UCSD-AML1 (cell line): ENCODE measurements at regions not wholly inside any gene's neighbourhood (a gene's known extent, or its start where the extent isn't known, plus 50 kb on each side); places are given as distances from the start of the nearest gene placed in this dataset.
"Not testable (repeated sequence)": the region's sequence is repeated elsewhere in the genome, so short reads cannot be mapped to it uniquely, and the experiment has no call there.

Experiments used
- DNase-seq: peaks from one replicate; lab custom pipeline; 2025; ENCODE audit not compliant: unreplicated experiment; lab: John Stamatoyannopoulos, UW

DNA sequence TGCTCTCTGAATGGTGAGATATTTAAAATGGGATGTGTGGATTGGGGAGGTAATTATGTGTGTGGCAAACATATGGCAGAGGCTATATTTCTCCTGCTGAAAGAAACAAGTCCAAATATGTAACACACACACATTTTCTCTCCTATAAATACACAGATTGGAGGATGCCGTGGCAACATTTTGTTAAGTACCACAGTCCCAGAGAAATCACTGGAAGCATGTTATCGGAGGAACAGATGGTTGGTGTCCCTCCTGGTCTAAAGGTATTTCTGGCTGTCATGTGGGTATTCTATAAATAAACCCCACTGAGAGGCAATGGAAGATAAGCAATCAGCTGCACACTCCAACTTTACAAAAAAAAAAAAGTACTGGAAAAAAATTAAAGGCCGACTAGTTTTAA is 528.3 kb upstream of the BOD1L1 start:
- no peak for DNase-seq

DNA sequence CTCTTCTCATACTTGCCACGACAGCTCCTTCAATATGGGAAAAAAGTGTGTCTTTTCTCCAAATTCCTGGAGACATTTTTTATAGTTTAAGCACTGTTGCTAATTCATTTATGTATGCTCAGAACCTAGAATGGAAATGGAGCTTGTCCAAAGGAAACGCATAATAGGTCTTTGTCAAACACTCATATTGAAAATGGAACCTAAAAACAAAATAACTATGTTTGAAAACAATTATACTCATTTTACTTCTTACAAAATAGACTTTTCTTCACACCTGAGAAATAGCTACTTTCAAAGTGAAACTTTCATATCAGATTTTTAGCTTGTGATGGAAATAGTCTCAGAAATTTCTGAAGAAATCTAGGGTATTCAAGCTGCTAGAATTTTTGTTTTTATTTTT is 529.7 kb upstream of the BOD1L1 start:
- DNase-seq: no peak

DNA sequence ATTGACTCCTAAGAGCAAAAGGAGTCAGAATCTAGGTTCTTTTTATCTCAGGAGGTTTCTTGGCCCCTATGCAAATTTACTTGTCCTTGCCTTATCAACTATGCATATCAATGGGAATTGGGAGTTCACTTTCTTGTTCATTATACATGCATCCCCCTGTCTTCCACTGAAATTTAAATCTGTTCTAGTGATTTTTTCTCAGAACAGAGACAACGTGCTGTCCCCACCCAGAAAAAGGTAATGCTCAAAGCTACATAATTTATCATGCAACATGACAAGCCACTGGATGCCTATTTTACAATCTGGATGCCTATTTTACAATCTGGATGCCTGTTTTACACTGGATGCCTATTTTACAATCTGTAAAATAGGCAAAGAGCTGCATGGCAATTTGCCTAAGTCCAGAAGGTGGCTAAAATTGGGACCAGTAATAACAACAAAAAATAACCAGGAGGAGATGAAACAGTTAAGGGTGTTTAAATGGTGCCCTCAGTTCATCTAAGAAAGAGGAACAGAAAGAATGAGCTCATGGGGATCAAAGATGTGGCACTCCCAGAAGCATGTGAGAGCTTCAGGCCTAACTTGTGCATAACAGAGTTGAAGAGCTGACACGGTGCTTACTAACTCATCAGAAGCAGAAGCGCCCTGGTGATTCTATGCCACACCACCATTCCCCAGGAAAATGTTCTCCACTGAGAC is 537.8 kb upstream of the BOD1L1 start:
- no peak for DNase-seq

DNA sequence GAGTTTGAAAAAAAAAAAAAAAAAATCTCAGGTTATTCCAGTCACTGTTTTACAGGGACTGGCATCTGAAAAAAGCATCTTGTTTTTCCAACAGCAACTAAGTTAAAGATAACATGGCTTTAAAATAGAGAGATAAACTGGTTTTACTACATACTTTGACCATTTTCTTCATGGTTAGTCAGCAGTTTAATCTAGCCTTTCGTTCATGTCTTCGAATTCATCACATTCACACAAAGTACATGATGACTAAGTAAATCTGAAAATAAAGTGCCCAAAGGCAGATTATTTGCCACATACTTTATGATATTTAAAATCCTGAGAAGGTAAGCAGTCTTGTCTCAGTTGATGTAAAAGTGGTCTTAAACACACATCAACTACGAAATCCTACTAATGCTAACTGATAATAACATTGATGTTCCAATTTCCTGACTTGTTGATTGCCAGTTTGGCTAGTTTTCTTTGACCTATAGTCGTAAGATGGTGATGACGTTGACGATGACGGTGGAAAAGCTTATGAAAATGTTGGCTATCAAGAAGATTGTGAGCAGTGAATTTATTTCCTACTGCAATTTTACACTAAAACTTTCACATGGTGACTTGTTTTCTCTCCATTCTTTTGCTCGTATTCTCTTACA is 540.5 kb upstream of the BOD1L1 start:
- DNase-seq: no peak

DNA sequence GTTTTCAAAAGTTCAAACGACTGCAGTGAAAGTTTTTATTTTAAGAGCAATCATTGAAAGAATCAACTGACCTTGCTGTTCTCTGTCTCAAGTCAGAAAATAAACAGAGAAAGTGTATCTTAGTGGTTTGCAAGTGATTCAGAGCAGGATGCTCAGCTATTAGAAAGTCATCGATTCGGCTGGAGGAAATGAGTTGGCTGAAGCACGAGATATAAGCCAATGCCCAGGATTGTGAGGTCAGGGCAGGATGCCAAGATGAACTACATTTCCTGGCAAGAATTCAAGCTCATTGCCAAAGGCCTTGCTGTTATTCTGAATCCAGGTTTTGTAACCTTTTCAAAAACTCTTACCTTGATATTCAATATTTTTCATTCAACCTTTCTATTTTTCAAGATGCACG is 541.4 kb upstream of the BOD1L1 start:
- peak; percentile 48 for DNase-seq

DNA sequence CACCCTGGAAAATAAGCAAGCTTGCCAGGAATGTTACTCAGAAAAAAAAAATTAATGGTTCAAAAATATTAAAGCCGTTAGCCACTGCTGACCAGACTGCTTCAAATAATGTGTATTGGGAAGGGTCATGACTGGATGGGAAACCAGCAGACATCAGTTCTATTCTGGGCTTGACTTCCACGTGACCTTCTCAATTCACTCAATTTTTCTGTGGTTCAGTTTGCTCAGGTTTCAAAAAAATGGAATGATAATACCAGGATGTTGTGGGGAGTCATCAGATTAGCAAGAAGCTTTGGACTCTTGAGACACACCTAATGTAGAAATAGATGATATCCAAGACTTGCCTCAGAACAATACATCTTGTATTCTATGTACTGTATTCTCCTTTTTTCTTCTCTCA is 541.9 kb upstream of the BOD1L1 start:
- DNase-seq: no peak

DNA sequence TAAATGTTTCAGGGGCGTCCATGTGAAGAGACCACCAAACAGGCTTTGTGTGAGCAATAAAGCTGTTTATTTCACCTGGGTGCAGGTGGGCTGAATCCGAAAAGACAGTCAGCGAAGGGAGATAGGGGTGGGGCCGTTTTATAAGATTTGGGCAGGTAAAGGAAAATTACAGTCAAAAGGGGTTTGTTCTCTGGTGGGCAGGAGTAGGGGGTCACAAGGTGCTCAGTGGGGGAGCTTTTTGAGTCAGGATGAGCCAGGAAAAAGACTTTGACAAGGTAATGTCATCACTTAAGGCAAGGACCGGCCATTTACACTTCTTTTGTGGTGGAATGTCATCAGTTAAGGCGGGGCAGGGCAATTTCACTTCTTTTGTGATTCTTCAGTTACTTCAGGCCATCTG is 542.4 kb upstream of the BOD1L1 start:
- DNase-seq: not testable (repeated sequence)

DNA sequence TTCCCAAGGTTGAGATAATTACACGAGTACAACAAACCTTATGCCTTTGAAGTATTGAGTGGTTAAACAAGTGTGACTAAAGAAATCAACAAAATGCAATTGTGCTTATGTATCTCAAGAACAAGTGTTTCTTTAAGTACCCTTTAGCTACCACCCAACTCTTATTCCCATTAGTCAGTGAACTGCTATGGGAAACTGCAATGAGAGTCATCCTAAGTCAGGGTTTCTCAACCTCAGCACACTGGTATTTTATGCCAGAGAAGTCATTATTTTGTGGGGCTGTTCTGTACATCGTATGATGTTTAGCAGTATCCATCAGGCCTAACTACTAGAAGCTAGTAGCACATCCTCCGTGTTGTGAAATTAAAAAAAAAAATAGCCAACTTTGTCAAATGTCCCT is 549.1 kb upstream of the BOD1L1 start:
- no peak for DNase-seq

DNA sequence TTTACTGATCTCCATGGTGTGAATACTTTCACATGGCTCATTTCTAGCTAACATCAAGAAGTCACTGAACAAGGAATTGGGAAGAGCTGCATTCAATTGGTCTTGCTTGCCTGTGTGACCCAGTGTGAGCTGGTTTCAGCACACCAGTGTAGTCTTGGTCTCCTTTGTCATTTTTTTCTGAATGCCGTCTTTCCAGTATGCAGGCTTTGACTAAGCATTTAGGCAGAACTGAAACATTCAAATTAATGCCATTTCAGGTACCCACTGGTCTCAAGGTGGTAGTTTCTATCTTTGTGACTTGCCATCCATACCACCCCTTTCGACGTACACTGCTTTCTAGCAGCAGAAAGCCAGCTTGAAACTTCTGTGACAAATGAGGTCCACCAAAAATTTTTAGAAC is 550.5 kb upstream of the BOD1L1 start:
- no peak for DNase-seq

DNA sequence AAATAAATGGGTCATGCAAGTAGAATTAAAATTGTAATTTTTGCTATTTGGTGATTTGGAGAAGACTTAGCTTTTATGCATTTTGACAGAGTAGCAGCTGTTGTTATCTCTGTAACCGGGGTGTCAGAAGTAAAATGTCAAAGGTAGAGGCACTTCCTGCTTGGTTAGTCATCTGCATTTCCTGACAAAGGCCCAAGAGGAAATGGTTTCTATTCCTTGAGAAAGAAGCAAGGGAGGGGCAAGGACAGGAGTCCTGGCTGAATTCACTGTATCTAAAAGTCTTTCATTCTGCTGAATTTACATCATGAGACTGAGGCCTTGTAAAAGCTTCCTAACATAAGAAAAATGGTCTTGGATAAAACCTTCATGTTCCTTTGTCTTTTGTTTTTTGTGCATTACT is 550.9 kb upstream of the BOD1L1 start:
- no peak for DNase-seq

DNA sequence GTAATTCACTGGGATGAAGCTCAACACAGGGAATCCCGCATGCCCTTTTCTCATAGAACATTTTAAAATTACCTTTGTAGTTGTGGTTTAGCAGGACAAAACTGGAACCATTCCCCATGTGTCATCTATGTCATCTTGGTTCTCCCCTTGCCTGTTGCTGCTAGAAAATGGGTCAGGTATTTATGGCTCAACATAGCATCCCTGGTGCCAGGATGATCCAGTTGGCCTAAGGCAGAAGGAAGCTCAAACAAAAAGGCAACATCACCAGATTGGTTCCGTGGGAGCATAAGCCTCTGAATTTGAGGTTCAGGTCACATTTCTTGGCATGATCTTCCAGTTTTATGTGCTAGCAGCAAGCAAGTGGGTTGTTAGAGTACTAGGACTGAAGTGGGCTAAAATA is 552.6 kb upstream of the BOD1L1 start:
- no peak for DNase-seq

DNA sequence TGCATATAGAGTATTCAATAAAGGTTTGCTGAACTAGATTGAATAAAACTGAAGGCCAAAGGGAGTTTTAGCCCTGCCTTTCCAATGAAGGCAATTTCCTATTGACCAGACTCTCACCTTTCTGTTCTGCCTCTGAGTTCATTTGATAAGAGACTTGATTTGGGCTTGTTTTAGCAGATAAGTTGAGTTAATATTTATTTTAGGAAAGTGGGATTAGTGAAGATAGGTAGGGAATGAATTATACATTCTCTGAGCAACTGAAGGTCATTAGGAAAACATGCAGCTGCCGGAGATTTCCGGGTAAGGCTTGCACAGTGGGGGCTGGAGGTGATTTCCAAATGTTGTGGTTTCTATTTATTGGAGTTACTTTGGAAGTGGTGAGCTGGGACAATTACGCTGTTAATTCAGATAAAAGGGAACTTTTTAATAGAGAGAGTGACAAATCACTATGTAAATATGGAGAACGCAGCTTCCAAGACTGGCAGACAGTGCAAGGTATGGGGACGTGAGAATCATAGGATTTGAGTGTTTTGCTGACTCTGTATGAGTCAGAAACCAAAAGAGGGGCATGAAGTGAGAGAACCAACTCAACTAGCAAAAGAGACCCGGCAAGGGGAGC is 553.6 kb upstream of the BOD1L1 start:
- no peak for DNase-seq

DNA sequence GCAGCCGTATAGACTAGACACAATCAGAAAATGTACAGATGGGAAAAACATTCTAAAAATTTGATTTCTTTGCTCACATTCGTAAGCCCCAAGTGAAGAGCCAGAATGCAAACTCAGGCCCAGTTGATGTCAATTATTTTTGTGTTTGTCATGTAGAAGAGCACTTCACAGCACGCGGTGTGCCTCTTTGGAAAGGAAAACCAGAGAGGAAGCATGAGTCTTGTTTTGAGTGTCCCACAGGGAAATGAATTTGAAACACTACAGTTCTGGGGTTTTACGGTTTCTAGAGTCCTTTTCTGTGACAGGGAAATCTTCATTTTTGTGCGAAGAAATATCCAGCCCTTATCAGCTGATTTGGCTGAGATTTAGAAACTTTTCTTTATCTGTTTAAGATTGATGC is 554.6 kb upstream of the BOD1L1 start:
- no peak for DNase-seq

DNA sequence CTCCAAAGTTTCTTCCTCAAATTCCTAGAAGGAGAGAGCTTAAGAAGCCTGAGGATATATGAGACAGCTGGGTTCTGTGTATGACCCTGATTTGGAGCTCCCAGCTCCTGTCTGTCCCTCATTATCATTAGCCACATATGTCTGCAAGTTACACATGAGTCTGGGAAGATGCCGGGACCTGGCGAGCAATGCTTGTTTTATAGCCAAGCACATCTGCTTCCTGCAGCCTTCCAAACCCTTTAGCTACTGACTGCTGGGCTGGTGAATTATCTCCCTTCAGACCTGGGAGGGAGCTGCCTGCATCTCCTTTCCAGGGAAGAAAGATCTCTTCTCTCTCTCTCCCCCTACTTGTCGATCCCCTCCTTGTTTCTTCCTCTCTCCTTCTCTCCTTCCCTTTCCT is 556.7 kb upstream of the BOD1L1 start:
- peak; percentile 30 for DNase-seq

DNA sequence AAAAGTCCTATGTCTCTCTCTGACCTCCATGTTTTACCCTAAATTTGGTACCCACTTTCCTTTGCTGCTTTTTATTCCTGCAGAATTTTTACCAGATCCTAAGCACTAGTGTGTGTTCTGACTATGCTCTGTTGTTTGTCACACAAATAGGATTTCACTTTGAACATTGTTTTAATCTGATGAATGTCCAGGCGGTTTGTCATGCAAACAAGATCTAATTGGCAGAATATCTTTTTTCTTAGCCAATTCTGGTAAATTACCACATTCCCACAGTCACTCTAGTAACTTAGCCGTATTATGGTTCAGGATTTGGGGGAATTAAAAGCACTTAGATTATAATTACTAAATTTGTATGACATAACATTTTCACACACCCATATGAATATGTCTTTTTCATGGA is 557.2 kb upstream of the BOD1L1 start:
- no peak for DNase-seq

DNA sequence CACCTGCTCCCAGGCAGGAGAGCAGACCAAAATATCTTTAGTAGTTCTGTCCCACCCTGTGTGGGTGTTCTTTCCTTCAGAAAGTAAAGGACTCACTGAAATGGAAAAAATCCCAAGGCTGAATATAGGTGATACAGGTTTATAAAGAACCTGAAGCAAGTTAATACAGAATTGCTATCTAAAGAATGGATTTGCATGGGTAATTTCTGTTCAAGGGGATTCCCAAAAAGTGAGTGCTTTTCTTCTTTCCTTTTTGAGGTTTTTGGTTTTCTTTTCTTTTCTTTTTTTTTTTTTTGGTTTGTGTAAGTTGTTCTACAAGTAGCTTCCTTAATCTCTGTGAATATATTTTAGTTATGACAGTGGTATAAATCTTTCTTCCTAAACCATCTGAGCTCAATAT is 560.7 kb upstream of the BOD1L1 start:
- no peak for DNase-seq

DNA sequence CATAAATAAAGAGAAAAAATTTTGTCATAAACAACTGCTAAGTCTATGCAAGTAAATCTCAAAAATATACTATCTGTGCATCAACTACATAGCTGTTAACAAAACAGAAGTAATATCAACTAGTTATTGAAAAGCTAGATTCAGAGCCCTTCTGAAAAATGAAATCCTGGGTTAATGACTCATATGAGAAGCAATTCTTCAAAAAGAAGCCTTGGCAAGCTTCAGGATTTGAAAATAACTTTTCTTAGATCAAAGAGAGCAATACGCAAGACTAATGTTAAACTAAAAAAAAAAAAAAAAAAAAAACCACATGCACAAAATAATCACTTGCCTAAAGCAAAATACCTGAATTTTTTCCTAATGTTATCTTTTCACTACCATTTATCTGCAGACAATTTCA is 566.1 kb upstream of the BOD1L1 start:
- DNase-seq: no peak

DNA sequence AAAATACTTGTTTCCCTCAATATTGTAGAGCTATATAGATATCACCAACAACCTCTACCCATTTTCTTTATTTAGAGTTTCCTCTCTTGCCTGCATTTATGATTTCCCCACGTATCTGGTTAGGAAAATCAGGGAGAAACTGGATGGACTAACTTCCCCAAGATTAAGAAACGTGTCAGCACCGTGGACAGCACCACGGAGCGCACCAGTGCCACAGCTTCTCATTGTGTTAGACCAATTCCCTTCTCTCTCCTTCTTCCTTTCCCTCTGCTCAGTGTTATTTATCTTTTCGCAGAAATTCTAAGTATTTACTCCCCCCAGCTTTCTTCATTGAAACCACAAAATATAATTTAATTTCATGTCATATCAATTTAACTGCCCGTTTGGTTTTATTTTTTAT is 568.6 kb upstream of the BOD1L1 start:
- DNase-seq: peak; percentile 42

DNA sequence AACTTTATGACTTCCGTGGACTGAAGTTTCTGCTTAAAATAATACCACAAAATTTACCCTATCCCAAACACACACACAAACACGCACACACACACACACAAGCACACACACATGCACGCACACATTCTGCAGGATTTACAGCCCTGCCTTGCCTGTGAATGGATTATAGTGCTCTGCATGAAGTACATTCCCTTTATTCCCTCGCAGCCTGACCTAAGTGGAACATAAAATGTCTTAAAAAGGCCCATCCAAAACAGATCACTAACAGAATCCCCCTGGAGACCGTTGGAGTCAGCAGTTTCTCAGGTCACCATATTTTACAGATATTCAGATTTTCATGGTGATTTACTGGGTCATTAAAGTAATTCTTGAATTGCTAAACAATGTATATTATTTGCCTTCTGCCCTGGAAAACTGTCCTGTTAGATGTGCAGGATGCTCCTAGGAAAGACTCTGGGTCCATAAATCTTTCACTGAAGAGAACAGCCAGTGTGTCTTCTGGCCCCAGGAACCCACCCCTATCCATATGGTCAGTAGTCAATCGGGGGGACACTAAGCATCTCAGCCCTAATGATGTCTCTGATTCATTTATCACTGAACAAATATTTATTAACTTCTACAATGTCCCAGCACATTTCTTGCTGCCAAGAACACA is 587.7 kb upstream of the BOD1L1 start:
- no peak for DNase-seq

DNA sequence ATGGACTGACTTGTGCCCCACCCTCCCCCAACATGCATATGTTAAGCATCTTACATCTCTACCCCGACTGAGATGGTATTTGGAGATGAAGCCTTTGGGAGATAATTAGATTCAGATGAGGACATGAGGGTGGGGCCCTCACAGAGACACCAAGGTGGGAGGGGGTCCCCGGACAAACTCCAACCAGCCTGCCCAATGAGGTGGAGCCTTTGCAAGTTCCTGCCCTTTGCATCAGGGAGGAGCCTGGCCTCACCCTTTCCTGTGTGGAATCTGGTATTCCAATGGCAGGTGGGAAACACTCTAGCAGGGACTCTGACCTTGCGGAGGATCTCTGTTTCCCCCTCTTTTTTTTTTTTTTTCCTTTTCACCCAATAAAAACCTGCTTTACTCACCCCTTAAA is 589.9 kb upstream of the BOD1L1 start:
- no peak for DNase-seq

DNA sequence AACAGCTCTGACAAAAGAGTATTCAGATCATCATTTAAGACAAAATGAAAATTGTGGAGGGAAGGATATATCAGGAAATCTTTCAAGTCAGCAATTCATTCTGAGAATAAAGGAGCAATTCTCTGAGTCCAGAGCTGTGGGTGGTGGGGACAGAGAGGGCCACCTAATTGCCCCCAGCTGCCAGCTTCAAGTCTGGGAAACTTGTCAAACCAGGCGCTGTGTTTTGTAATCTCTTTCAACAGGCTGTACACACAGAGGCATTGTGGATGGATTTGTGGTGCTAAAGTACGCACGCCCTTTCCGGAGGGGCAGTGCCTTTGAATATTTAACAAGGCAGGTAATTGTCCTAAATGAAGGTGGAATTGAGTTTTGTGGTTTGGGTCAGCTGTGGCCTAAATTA is 591.1 kb upstream of the BOD1L1 start:
- DNase-seq: no peak

DNA sequence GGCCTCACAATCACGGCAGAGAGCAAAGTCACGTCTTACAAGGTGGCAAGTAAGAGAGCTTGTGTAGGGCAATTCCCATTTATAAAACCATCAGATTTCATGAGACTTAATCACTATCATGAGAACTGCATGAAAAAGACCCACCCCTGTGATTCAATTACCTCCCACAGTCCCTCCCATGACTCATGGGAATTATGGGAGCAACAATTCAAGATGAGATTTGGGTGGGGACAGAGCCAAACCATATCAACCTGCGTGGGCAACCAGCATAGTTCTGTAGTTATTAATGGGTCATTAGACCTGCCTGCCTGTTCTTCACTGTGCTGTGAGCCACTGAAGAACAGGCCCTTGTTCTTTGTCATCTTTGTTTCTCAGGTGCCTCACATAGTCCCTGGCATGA is 593.7 kb upstream of the BOD1L1 start:
- no peak for DNase-seq
